ENCODE measurements at regions not wholly inside any gene's neighbourhood (a gene's known extent, or its start where the extent isn't known, plus 50 kb on each side); places are given as distances from the start of the nearest gene placed in this dataset.

- Mint-ChIP-seq H3K9me3 (peaks cover 0 to 7% (median 2%) of the 10 kb centered on the region in 5 donors), H3K36me3 (peaks cover 0 to 2% (median 0%) of the 10 kb centered on the region in 3 donors), H3K27ac (no peak overlapping the region), H3K4me1 (peaks cover 2 to 9% (median 5%) of the 10 kb centered on the region in 3 donors), H3K4me3 (no peak overlapping the region), H3K27me3 (peaks cover 13 to 17% of the 10 kb centered on the region in 2 donors)
- ChIA-PET POLR2A (no interaction called here), CTCF (interaction anchor here (1.2 kb wide), 1 partner anchor 7 kb away, joined by 4 read pairs; no protein-coding TSS in a partner anchor)
- no peaks in the 10 kb centered on the region for H3K27me3 ChIP-seq (ENCODE audit: insufficient read depth, low read length, poor library complexity, severe bottlenecking)
- H3K27ac ChIP-seq (ENCODE audit: low read depth, low read length): no peak overlapping the region
- no peak overlapping the region for H3K4me3 ChIP-seq (ENCODE audit: low read length)
- H3K9me3 ChIP-seq (ENCODE audit: low read length): no peaks in the 10 kb centered on the region
- H3K4me1 ChIP-seq (ENCODE audit: insufficient read depth, low read length): peaks cover 5% of the 10 kb centered on the region
- no peak for DNase-seq
- H3K36me3 ChIP-seq (ENCODE audit: insufficient read depth, low read length): no peaks in the 10 kb centered on the region
Measured at GRCh38 chr16:86157616-86158247, 258.8 kb downstream of the IRF8 start.

GRCh38 chr16:86158688-86159360 is 259.9 kb downstream of the IRF8 start:
- no peak overlapping the region for H3K27ac ChIP-seq (ENCODE audit: low read depth, low read length)
- ChIA-PET CTCF (interaction anchor here (1.2 kb wide), 1 partner anchor 9 kb away, joined by 4 read pairs; no protein-coding TSS in a partner anchor), POLR2A (no interaction called here)
- H3K4me3 Mint-ChIP-seq: peak overlapping the region in 2 of 7 donors; percentile 19 to 20
- peaks cover 2 to 9% (median 5%) of the 10 kb centered on the region in 3 donors for H3K4me1 Mint-ChIP-seq
- H3K4me1 ChIP-seq (ENCODE audit: insufficient read depth, low read length): peaks cover 5% of the 10 kb centered on the region
- H3K4me3 ChIP-seq (ENCODE audit: low read length): no peak overlapping the region
- no peaks in the 10 kb centered on the region for H3K27me3 ChIP-seq (ENCODE audit: insufficient read depth, low read length, poor library complexity, severe bottlenecking)
- H3K27ac Mint-ChIP-seq: no peak overlapping the region
- DNase-seq: no peak
- peaks cover 0 to 7% (median 2%) of the 10 kb centered on the region in 5 donors for H3K9me3 Mint-ChIP-seq
- peaks cover 0 to 2% (median 0%) of the 10 kb centered on the region in 3 donors for H3K36me3 Mint-ChIP-seq
- no peaks in the 10 kb centered on the region for H3K36me3 ChIP-seq (ENCODE audit: insufficient read depth, low read length)
- peaks cover 16 to 20% of the 10 kb centered on the region in 2 donors for H3K27me3 Mint-ChIP-seq
- H3K9me3 ChIP-seq (ENCODE audit: low read length): no peaks in the 10 kb centered on the region

- ChIA-PET POLR2A (no interaction called here), CTCF (no interaction called here)
- Histone ChIP-seq H3K36me3 (ENCODE audit: insufficient read depth, low read length) (no peaks in the 10 kb centered on the region), H3K27me3 (ENCODE audit: insufficient read depth, low read length, poor library complexity, severe bottlenecking) (no peaks in the 10 kb centered on the region), H3K4me1 (ENCODE audit: insufficient read depth, low read length) (no peaks in the 10 kb centered on the region), H3K4me3 (ENCODE audit: low read length) (no peak overlapping the region), H3K9me3 (ENCODE audit: low read length) (no peaks in the 10 kb centered on the region), H3K27ac (ENCODE audit: low read depth, low read length) (no peak overlapping the region)
- Mint-ChIP-seq H3K27me3 (peaks cover 10 to 14% of the 10 kb centered on the region in 2 donors), H3K36me3 (peaks cover 0 to 4% (median 0%) of the 10 kb centered on the region in 3 donors), H3K9me3 (peaks cover 9 to 28% (median 17%) of the 10 kb centered on the region in 5 donors), H3K4me3 (no peak overlapping the region), H3K27ac (no peak overlapping the region), H3K4me1 (no peaks in the 10 kb centered on the region)
- DNase-seq: no peak
Measured at GRCh38 chr16:86165479-86165878, 266.5 kb downstream of the IRF8 start.

- CTCF ChIA-PET: no interaction called here
- POLR2A ChIA-PET: no interaction called here
- Mint-ChIP-seq H3K27me3 (peaks cover 10% of the 10 kb centered on the region in 2 donors), H3K4me3 (no peak overlapping the region), H3K4me1 (no peaks in the 10 kb centered on the region), H3K27ac (no peak overlapping the region), H3K36me3 (peaks cover 0 to 4% (median 0%) of the 10 kb centered on the region in 3 donors), H3K9me3 (peaks cover 10 to 24% (median 17%) of the 10 kb centered on the region in 5 donors)
- Histone ChIP-seq H3K9me3 (ENCODE audit: low read length) (no peaks in the 10 kb centered on the region), H3K4me1 (ENCODE audit: insufficient read depth, low read length) (no peaks in the 10 kb centered on the region), H3K36me3 (ENCODE audit: insufficient read depth, low read length) (no peaks in the 10 kb centered on the region), H3K27me3 (ENCODE audit: insufficient read depth, low read length, poor library complexity, severe bottlenecking) (no peaks in the 10 kb centered on the region), H3K4me3 (ENCODE audit: low read length) (no peak overlapping the region), H3K27ac (ENCODE audit: low read depth, low read length) (no peak overlapping the region)
- DNase-seq: no peak
Measured at GRCh38 chr16:86166414-86166813, 267.5 kb downstream of the IRF8 start.

- peaks cover 5 to 10% of the 10 kb centered on the region in 2 donors for H3K27me3 Mint-ChIP-seq
- no peaks in the 10 kb centered on the region for H3K9me3 ChIP-seq (ENCODE audit: low read length)
- H3K27ac ChIP-seq (ENCODE audit: low read depth, low read length): no peak overlapping the region
- H3K27ac Mint-ChIP-seq: no peak overlapping the region
- no peak overlapping the region for H3K4me3 ChIP-seq (ENCODE audit: low read length)
- H3K4me1 ChIP-seq (ENCODE audit: insufficient read depth, low read length): no peaks in the 10 kb centered on the region
- peaks cover 10 to 24% (median 17%) of the 10 kb centered on the region in 5 donors for H3K9me3 Mint-ChIP-seq
- H3K4me3 Mint-ChIP-seq: no peak overlapping the region
- DNase-seq: no peak
- no peaks in the 10 kb centered on the region for H3K27me3 ChIP-seq (ENCODE audit: insufficient read depth, low read length, poor library complexity, severe bottlenecking)
- H3K36me3 ChIP-seq (ENCODE audit: insufficient read depth, low read length): no peaks in the 10 kb centered on the region
- ChIA-PET CTCF (no interaction called here), POLR2A (no interaction called here)
- H3K36me3 Mint-ChIP-seq: peaks cover 0 to 4% (median 0%) of the 10 kb centered on the region in 3 donors
- H3K4me1 Mint-ChIP-seq: no peaks in the 10 kb centered on the region
Measured at GRCh38 chr16:86167061-86167460, 268.1 kb downstream of the IRF8 start.

- DNase-seq: no peak
- H3K36me3 ChIP-seq (ENCODE audit: insufficient read depth, low read length): no peaks in the 10 kb centered on the region
- H3K27ac ChIP-seq (ENCODE audit: low read depth, low read length): no peak overlapping the region
- H3K4me1 ChIP-seq (ENCODE audit: insufficient read depth, low read length): no peaks in the 10 kb centered on the region
- no peak overlapping the region for H3K27ac Mint-ChIP-seq
- H3K36me3 Mint-ChIP-seq: no peaks in the 10 kb centered on the region
- POLR2A ChIA-PET: no interaction called here
- H3K4me1 Mint-ChIP-seq: no peaks in the 10 kb centered on the region
- peaks cover 5 to 13% (median 6%) of the 10 kb centered on the region in 5 donors for H3K9me3 Mint-ChIP-seq
- H3K4me3 ChIP-seq (ENCODE audit: low read length): no peak overlapping the region
- CTCF ChIA-PET: no interaction called here
- H3K9me3 ChIP-seq (ENCODE audit: low read length): no peaks in the 10 kb centered on the region
- peaks cover 13% of the 10 kb centered on the region in 2 donors for H3K27me3 Mint-ChIP-seq
- no peak overlapping the region for H3K4me3 Mint-ChIP-seq
- H3K27me3 ChIP-seq (ENCODE audit: insufficient read depth, low read length, poor library complexity, severe bottlenecking): no peaks in the 10 kb centered on the region
Measured at GRCh38 chr16:86170720-86171119, 271.8 kb downstream of the IRF8 start.

- Mint-ChIP-seq H3K27ac (no peak overlapping the region), H3K36me3 (no peaks in the 10 kb centered on the region), H3K4me1 (no peaks in the 10 kb centered on the region), H3K4me3 (no peak overlapping the region), H3K27me3 (peaks cover 11 to 17% of the 10 kb centered on the region in 2 donors), H3K9me3 (peaks cover 0 to 8% (median 4%) of the 10 kb centered on the region in 5 donors)
- H3K9me3 ChIP-seq (ENCODE audit: low read length): no peaks in the 10 kb centered on the region
- H3K27me3 ChIP-seq (ENCODE audit: insufficient read depth, low read length, poor library complexity, severe bottlenecking): no peaks in the 10 kb centered on the region
- no peaks in the 10 kb centered on the region for H3K4me1 ChIP-seq (ENCODE audit: insufficient read depth, low read length)
- ChIA-PET POLR2A (no interaction called here), CTCF (no interaction called here)
- no peaks in the 10 kb centered on the region for H3K36me3 ChIP-seq (ENCODE audit: insufficient read depth, low read length)
- H3K4me3 ChIP-seq (ENCODE audit: low read length): no peak overlapping the region
- no peak for DNase-seq
- H3K27ac ChIP-seq (ENCODE audit: low read depth, low read length): no peak overlapping the region
Measured at GRCh38 chr16:86171329-86171728, 272.4 kb downstream of the IRF8 start.

GRCh38 chr16:86175816-86176215 is 276.9 kb downstream of the IRF8 start:
- Mint-ChIP-seq H3K36me3 (no peaks in the 10 kb centered on the region), H3K27me3 (peaks cover 15 to 17% of the 10 kb centered on the region in 2 donors), H3K4me1 (no peaks in the 10 kb centered on the region), H3K4me3 (no peak overlapping the region), H3K9me3 (peaks cover 0 to 2% (median 0%) of the 10 kb centered on the region in 5 donors), H3K27ac (no peak overlapping the region)
- H3K4me1 ChIP-seq (ENCODE audit: insufficient read depth, low read length): no peaks in the 10 kb centered on the region
- ChIA-PET CTCF (no interaction called here), POLR2A (no interaction called here)
- no peaks in the 10 kb centered on the region for H3K9me3 ChIP-seq (ENCODE audit: low read length)
- no peaks in the 10 kb centered on the region for H3K27me3 ChIP-seq (ENCODE audit: insufficient read depth, low read length, poor library complexity, severe bottlenecking)
- H3K4me3 ChIP-seq (ENCODE audit: low read length): no peak overlapping the region
- DNase-seq: no peak
- no peaks in the 10 kb centered on the region for H3K36me3 ChIP-seq (ENCODE audit: insufficient read depth, low read length)
- H3K27ac ChIP-seq (ENCODE audit: low read depth, low read length): no peak overlapping the region
